GM20000 (cell line): ENCODE measurements at regions not wholly inside any gene's neighbourhood (a gene's known extent, or its start where the extent isn't known, plus 50 kb on each side); places are given as distances from the start of the nearest gene placed in this dataset.

Experiments
- DNase-seq: peaks from one replicate; pipeline ENCODE4 v3.0.0; 2012; ENCODE audit warnings: low spot score
- CTCF ChIP-seq: IDR thresholded peaks from 2 replicates; pipeline ENCODE4 v1.5.1; 2012; ENCODE audit warnings: mild to moderate bottlenecking, control low read depth; ENCODE audit errors: extremely low read depth, missing control alignments

DNA sequence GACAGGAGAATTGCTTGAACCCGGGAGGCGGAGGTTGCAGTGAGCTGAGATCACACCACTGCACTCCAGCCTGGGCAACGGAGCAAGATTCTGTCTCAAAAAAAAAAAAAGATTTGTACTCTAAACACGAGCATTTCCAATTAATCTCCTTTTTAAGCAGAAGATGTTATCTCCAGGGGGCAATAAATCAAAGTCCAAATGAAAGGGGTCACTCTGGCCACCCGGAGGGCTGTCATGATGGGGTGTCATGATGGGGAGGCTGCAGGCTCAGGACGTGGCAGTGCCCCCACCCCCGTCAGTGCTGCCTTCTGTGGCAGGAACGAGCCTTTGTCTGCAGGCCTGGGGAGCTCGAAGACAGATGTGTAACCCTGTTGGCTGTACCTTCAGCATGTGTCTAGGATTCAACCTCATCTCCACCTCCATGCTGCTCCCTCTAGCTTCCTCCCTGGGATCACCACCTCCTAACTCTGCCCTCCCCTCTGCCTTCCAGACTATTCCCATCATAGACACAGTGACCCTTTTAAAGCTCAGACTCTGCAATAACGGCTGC, 76.9 kb upstream of the YWHAQ start:
- no peak for DNase-seq
- no peak for TF ChIP-seq CTCF

GRCh38 chr2:9708683-9709538, 78.1 kb upstream of the YWHAQ start:
- no peak for TF ChIP-seq CTCF
- peak; percentile 49 for DNase-seq

DNA sequence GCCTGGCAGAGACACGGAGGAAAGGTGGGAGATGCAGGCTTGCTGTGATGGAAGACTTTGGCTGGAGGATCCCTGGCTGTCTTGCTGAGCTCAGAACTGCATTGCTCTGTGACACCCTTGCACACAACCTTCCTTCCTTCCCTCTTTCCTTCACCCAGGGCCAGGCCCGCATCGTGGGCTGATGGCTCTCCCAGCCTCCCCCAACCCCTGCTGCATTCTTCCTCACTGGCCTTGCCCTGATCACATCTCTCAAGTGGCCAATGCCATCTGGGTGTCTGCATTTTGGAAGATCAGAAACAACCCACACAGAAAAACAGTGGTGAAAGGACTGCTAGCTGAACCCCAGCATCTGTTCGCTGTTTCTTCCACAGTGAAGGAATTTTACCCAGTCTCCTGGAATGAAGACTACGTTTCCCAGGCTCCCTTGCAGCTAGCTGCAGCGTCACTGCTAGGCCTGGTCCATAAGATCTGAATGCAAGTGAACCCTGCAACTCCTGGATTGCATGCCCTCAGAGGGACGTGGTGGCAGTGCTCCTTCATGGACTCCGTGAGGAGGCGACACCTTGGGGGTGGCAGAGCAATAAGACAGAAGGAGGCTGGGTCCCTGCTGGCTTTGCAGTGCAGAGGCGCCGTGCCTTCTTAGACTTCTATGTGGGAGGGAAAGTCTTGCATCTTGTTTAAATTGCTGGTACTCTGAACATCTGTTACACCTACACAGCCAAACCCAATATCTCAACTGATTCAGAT, 78.9 kb upstream of the YWHAQ start:
- no peak for DNase-seq
- TF ChIP-seq CTCF = no peak

DNA sequence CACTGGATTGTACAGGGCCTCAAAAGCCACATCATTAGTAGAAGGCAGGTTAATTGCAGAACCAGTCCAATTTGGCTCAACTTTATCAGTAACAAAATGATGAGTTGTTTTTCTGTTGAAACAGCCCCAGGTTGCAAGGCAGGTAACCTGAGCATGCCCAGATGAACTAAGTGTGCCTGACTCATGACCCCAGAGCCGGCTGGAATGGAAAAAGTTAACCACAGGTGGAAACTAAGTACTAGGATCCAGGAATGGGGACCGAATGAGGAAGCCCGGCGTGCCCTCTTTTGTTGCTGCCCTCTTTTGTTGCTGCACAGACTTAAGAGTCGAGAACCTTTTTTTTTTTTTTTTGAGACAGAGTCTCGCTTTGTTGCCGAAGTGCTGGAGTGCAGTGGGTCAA, 79.5 kb upstream of the YWHAQ start:
- no peak for DNase-seq
- TF ChIP-seq CTCF = no peak

- DNase-seq = no peak
- TF ChIP-seq CTCF = no peak
These were observed 81.5 kb upstream of the YWHAQ start for GRCh38 chr2:9712263-9712662.

GRCh38 chr2:9714630-9715214, 83.9 kb upstream of the YWHAQ start:
- DNase-seq = no peak
- TF ChIP-seq CTCF = no peak

DNA sequence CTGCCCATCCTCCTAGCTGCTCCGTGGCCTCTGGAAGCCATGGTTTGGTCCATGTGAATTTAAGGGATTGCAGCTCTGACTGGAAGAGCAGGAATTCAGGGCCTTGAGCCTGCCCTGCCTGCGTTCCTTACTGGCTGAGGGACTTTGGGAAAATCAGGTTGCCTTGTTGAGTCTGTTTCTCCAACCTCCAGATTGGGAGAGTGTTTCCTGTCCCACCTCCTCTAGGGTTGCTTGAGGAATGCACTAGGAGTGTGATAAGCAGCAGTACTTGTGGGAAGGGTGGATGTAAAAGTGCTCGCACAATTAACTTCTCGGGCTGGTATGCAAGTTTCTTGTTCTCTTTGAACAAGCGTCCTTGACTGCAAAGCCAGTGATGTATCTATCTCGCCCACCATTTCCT, 84.4 kb upstream of the YWHAQ start:
- DNase-seq = no peak
- no peak for TF ChIP-seq CTCF
